GM21367 (cell line): ENCODE measurements at regions not wholly inside any gene's neighbourhood (a gene's known extent, or its start where the extent isn't known, plus 50 kb on each side); places are given as distances from the start of the nearest gene placed in this dataset.

Experiments
- ATAC-seq: cut with Tn5 transposase; IDR thresholded peaks from one replicate; pipeline ENCODE4 v1.9.1; 2021; ENCODE audit not compliant: unreplicated experiment

- no peak for ATAC-seq
Measured at GRCh38 chr22:49377306-49377705, 450.4 kb downstream of the BRD1 start.

- ATAC-seq: no peak
Measured at GRCh38 chr22:49373801-49374226, 453.9 kb downstream of the BRD1 start.

- ATAC-seq: no peak
Measured at GRCh38 chr22:49373289-49373666, 454.4 kb downstream of the BRD1 start.

GRCh38 chr22:49372530-49373288 lies 455.0 kb downstream of the BRD1 start:
- ATAC-seq: no peak

GRCh38 chr22:49372111-49372529 lies 455.6 kb downstream of the BRD1 start:
- ATAC-seq: no peak

- ATAC-seq: no peak
Measured at GRCh38 chr22:49371325-49372110, 456.2 kb downstream of the BRD1 start.

GRCh38 chr22:49370627-49371301 lies 456.9 kb downstream of the BRD1 start:
- no peak for ATAC-seq

- no peak for ATAC-seq
Measured at GRCh38 chr22:49369726-49370626, 457.7 kb downstream of the BRD1 start.

GRCh38 chr22:49368976-49369725 lies 458.5 kb downstream of the BRD1 start:
- ATAC-seq: no peak

- no peak for ATAC-seq
Measured at GRCh38 chr22:49368221-49368975, 459.3 kb downstream of the BRD1 start.

- no peak for ATAC-seq
Measured at GRCh38 chr22:49367041-49367697, 460.5 kb downstream of the BRD1 start.

GRCh38 chr22:49366437-49366836 lies 461.2 kb downstream of the BRD1 start:
- no peak for ATAC-seq

GRCh38 chr22:49365910-49366309 lies 461.8 kb downstream of the BRD1 start:
- no peak for ATAC-seq

GRCh38 chr22:49365191-49365837 lies 462.4 kb downstream of the BRD1 start:
- no peak for ATAC-seq

GRCh38 chr22:49364398-49364797 lies 463.3 kb downstream of the BRD1 start:
- no peak for ATAC-seq

GRCh38 chr22:49363526-49364230 lies 464.0 kb downstream of the BRD1 start:
- no peak for ATAC-seq

- no peak for ATAC-seq
Measured at GRCh38 chr22:49362211-49362839, 465.3 kb downstream of the BRD1 start.
